HEK293 (cell line): ENCODE measurements at regions not wholly inside any gene's neighbourhood (a gene's known extent, or its start where the extent isn't known, plus 50 kb on each side); places are given as distances from the start of the nearest gene placed in this dataset.

Experiments
- CTCF ChIA-PET: fragments of 350-600 bp; formaldehyde crosslinking; extraction: SDS; loops from one replicate; lab custom pipeline; 2021; ENCODE audit warnings: antibody characterized with exemption; lab: Yijun Ruan, JAX
- POLR2A ChIA-PET: fragments of 300-600 bp; formaldehyde crosslinking; extraction: SDS; loops from one replicate; lab custom pipeline; 2020; ENCODE audit warnings: antibody characterized with exemption, inconsistent platforms; lab: Yijun Ruan, JAX
- H3K27ac ChIP-seq: fragments of 200-500 bp; sonication (Bioruptor generic); 2 replicates; pipeline ENCODE4 v1.5.1; 2014; ENCODE audit warnings: low read depth, low read length, control low read depth, inconsistent platforms; ENCODE audit errors: extremely low read depth
- H3K36me3 ChIP-seq, 2 experiments: fragments of 200-500 bp in 1 of 2; sonication (Bioruptor generic) in 1 of 2; 1 replicate in 1 of 2; 2 replicates in 1 of 2; pipeline ENCODE4 v1.5.1; 2014 to 2017; ENCODE audit warnings: inconsistent platforms in 2 of 2, low read length in 2 of 2; ENCODE audit not compliant: control insufficient read depth in 2 of 2, insufficient read depth in 1 of 2
- H3K4me1 ChIP-seq: fragments of 200-500 bp; sonication (Bioruptor generic); 2 replicates; pipeline ENCODE4 v1.5.1; 2014; ENCODE audit warnings: mild to moderate bottlenecking, low read length, inconsistent platforms; ENCODE audit not compliant: control insufficient read depth, insufficient read depth
- H3K4me3 ChIP-seq: 2 replicates; pipeline ENCODE4 v1.5.1; 2011; ENCODE audit warnings: low read depth, mild to moderate bottlenecking, control low read depth, low read length, moderate library complexity
- H3K9me3 ChIP-seq: fragments of 200-500 bp; sonication (Bioruptor generic); 2 replicates; pipeline ENCODE4 v1.5.1; 2014; ENCODE audit warnings: low read depth, low read length, inconsistent platforms; ENCODE audit not compliant: control insufficient read depth, insufficient read depth
- FEZF1 ChIP-seq: fragments of 450-650 bp; formaldehyde crosslinking; IDR thresholded peaks from 2 replicates; pipeline ENCODE4 v1.5.1; 2016; ENCODE audit warnings: missing biosample characterization, missing genetic modification characterization
- HOXC10 ChIP-seq: sonication (generic); formaldehyde crosslinking; IDR thresholded peaks from 2 replicates; pipeline ENCODE4 v1.8.1; 2023; ENCODE audit warnings: mild to moderate bottlenecking, missing genetic modification reagents
- HOXD13 ChIP-seq: sonication (generic); formaldehyde crosslinking; IDR thresholded peaks from 2 replicates; pipeline ENCODE4 v1.8.0; 2022; ENCODE audit warnings: missing genetic modification reagents, borderline replicate concordance
- PATZ1 ChIP-seq: fragments of 450-650 bp; formaldehyde crosslinking; IDR thresholded peaks from 2 replicates; pipeline ENCODE4 v1.5.1; 2016; ENCODE audit warnings: missing biosample characterization, missing genetic modification characterization
- PBX3 ChIP-seq: sonication (generic); formaldehyde crosslinking; IDR thresholded peaks from 2 replicates; pipeline ENCODE4 v1.8.1; 2022; ENCODE audit warnings: mild to moderate bottlenecking, moderate library complexity, missing genetic modification reagents
- PRDM1 ChIP-seq: fragments of 450-650 bp; formaldehyde crosslinking; IDR thresholded peaks from 2 replicates; pipeline ENCODE4; 2016; ENCODE audit warnings: missing biosample characterization, missing genetic modification characterization
- PRDM4 ChIP-seq: fragments of 450-650 bp; formaldehyde crosslinking; IDR thresholded peaks from 2 replicates; pipeline ENCODE4 v1.5.1; 2017; ENCODE audit warnings: missing biosample characterization, missing genetic modification characterization
- SCRT1 ChIP-seq: fragments of 450-650 bp; formaldehyde crosslinking; IDR thresholded peaks from 2 replicates; pipeline ENCODE4 v1.5.1; 2016; ENCODE audit warnings: missing biosample characterization, missing genetic modification characterization, borderline replicate concordance
- SCRT2 ChIP-seq: fragments of 450-650 bp; formaldehyde crosslinking; IDR thresholded peaks from 2 replicates; pipeline ENCODE4 v1.5.1; 2016; ENCODE audit warnings: missing biosample characterization, missing genetic modification characterization
- SP3 ChIP-seq: fragments of 450-650 bp; formaldehyde crosslinking; IDR thresholded peaks from 2 replicates; pipeline ENCODE4 v1.5.1; 2016; ENCODE audit warnings: missing biosample characterization, missing genetic modification characterization
- SP7 ChIP-seq: fragments of 450-650 bp; formaldehyde crosslinking; IDR thresholded peaks from 2 replicates; pipeline ENCODE4 v1.5.1; 2016; ENCODE audit warnings: missing biosample characterization, missing genetic modification characterization
- ZNF148 ChIP-seq: fragments of 450-650 bp; formaldehyde crosslinking; IDR thresholded peaks from 2 replicates; pipeline ENCODE4 v1.5.0; 2017; ENCODE audit warnings: missing biosample characterization, missing genetic modification characterization, borderline replicate concordance
- ZNF274 ChIP-seq, 2 experiments: fragments of 200-500 bp in 1 of 2; fragments of 450-650 bp in 1 of 2; sonication (Bioruptor generic) in 1 of 2; formaldehyde crosslinking in 1 of 2; IDR thresholded peaks; 2 replicates each; pipeline versions ENCODE4 v1.5.1 to v1.6.1; 2014 to 2016; ENCODE audit warnings: borderline replicate concordance in 1 of 2, inconsistent platforms in 1 of 2, low read length in 1 of 2, missing biosample characterization in 1 of 2, missing genetic modification characterization in 1 of 2
- ZNF302 ChIP-seq: fragments of 450-650 bp; formaldehyde crosslinking; IDR thresholded peaks from 2 replicates; pipeline ENCODE4 v1.5.1; 2016; ENCODE audit warnings: missing biosample characterization, missing genetic modification characterization, low read depth
- ZNF362 ChIP-seq: fragments of 450-650 bp; formaldehyde crosslinking; IDR thresholded peaks from 2 replicates; pipeline ENCODE4 v1.5.1; 2016; ENCODE audit warnings: missing biosample characterization, missing genetic modification characterization
- ZNF391 ChIP-seq: fragments of 450-650 bp; formaldehyde crosslinking; IDR thresholded peaks from 2 replicates; pipeline ENCODE4 v1.5.1; 2016; ENCODE audit warnings: low read depth, missing biosample characterization, missing genetic modification characterization, borderline replicate concordance
- ZNF394 ChIP-seq: fragments of 450-650 bp; formaldehyde crosslinking; IDR thresholded peaks from 2 replicates; pipeline ENCODE4 v1.5.1; 2016; ENCODE audit warnings: missing biosample characterization, missing genetic modification characterization, mild to moderate bottlenecking, moderate library complexity, borderline replicate concordance
- ZNF423 ChIP-seq: fragments of 450-650 bp; formaldehyde crosslinking; IDR thresholded peaks from 2 replicates; pipeline ENCODE4 v1.5.1; 2016; ENCODE audit warnings: missing biosample characterization, missing genetic modification characterization
- ZNF501 ChIP-seq: fragments of 450-650 bp; formaldehyde crosslinking; IDR thresholded peaks from 2 replicates; pipeline ENCODE4 v1.5.1; 2016; ENCODE audit warnings: missing biosample characterization, missing genetic modification characterization
- ZNF530 ChIP-seq: fragments of 450-650 bp; formaldehyde crosslinking; IDR thresholded peaks from 2 replicates; pipeline ENCODE4 v1.5.1; 2016; ENCODE audit warnings: low read depth, missing biosample characterization, missing genetic modification characterization
- ZNF549 ChIP-seq: fragments of 450-650 bp; IDR thresholded peaks from 2 replicates; pipeline ENCODE4 v1.5.1; 2018; ENCODE audit warnings: missing biosample characterization, missing genetic modification characterization, mild to moderate bottlenecking, inconsistent platforms, moderate library complexity
- ZNF629 ChIP-seq: fragments of 450-650 bp; formaldehyde crosslinking; IDR thresholded peaks from 2 replicates; pipeline ENCODE4 v1.5.1; 2017; ENCODE audit warnings: missing biosample characterization, missing genetic modification characterization
- ZNF658 ChIP-seq: fragments of 450-650 bp; formaldehyde crosslinking; IDR thresholded peaks from 2 replicates; pipeline ENCODE4; 2016; ENCODE audit warnings: missing biosample characterization, missing genetic modification characterization

- Histone ChIP-seq H3K9me3 (peaks cover 3% of the 10 kb centered on the region), H3K27ac (no peak overlapping the region), H3K4me3 (no peak overlapping the region)
- CTCF ChIA-PET, result interaction anchor here (0.6 to 0.9 kb wide), 2 partner anchors 90 to 277 kb away, joined by 4 to 5 read pairs; no protein-coding TSS in a partner anchor
- TF ChIP-seq ZNF362 (tag by site-specific recombination) (no peak), PATZ1 (no peak), SCRT2 (tag by site-specific recombination) (no peak), SP7 (tag by site-specific recombination) (no peak), HOXD13 (CRISPR knock-in tag) (no peak), ZNF658 (tag by site-specific recombination) (no peak), PRDM1 (no peak), ZNF274 (IDR thresholded peaks at IDR 0.05; ENCODE audit: low read length) (no peak), ZNF274 (tag by site-specific recombination; IDR thresholded peaks at IDR 0.05; ENCODE audit: borderline replicate concordance) (no peak), ZNF302 (tag by site-specific recombination) (no peak), ZNF530 (tag by site-specific recombination) (no peak), ZNF423 (no peak), PRDM4 (tag by site-specific recombination) (no peak), SP3 (tag by site-specific recombination) (no peak)
- TF ChIP-seq, all 188 proteins: peak for 0
- POLR2A ChIA-PET, result no interaction called here
- no peaks in the 10 kb centered on the region for H3K36me3 ChIP-seq
- H3K4me1 ChIP-seq, result no peaks in the 10 kb centered on the region
These were observed 1124.6 kb downstream of the TMEM121 start for GRCh38 chr14:106651016-106651415.

- Histone ChIP-seq H3K4me1 (no peaks in the 10 kb centered on the region), H3K9me3 (peaks cover 3% of the 10 kb centered on the region), H3K27ac (no peak overlapping the region), H3K4me3 (no peak overlapping the region), H3K36me3 (no peaks in the 10 kb centered on the region)
- ChIA-PET POLR2A (no interaction called here), CTCF (interaction anchor here (0.9 to 1.6 kb wide), 2 partner anchors 10 to 11 kb away, joined by 4 to 5 read pairs; no protein-coding TSS in a partner anchor)
- TF ChIP-seq ZNF501 (no peak), ZNF394 (tag by site-specific recombination) (no peak)
These were observed 1126.1 kb downstream of the TMEM121 start for GRCh38 chr14:106652494-106652893.

GRCh38 chr14:106657460-106657859 is 1131.1 kb downstream of the TMEM121 start:
- POLR2A ChIA-PET, result no interaction called here
- H3K36me3 ChIP-seq, result no peaks in the 10 kb centered on the region
- H3K4me3 ChIP-seq, result no peak overlapping the region
- H3K4me1 ChIP-seq, result no peaks in the 10 kb centered on the region
- H3K9me3 ChIP-seq, result no peaks in the 10 kb centered on the region; the same call in 1 of the 2 replicates
- CTCF ChIA-PET, result interaction anchor here (0.7 to 1.1 kb wide), 2 partner anchors 14 to 34 kb away, joined by 3 read pairs; no protein-coding TSS in a partner anchor
- H3K27ac ChIP-seq, result no peak overlapping the region
- no peak for TF ChIP-seq ZNF549
- no peak for TF ChIP-seq FEZF1 (tag by site-specific recombination)
- no peak for TF ChIP-seq SCRT1 (tag by site-specific recombination)
- no peak for TF ChIP-seq HOXC10 (CRISPR knock-in tag)
- TF ChIP-seq ZNF391 (tag by site-specific recombination), result no peak
- TF ChIP-seq ZNF148 (tag by site-specific recombination), result no peak
- no peak for TF ChIP-seq ZNF629 (tag by site-specific recombination)
- no peak for TF ChIP-seq HOXD13 (CRISPR knock-in tag)
- TF ChIP-seq ZNF530 (tag by site-specific recombination), result no peak
- TF ChIP-seq PBX3, result no peak
